GM18520 (cell line): ENCODE measurements at regions not wholly inside any gene's neighbourhood (a gene's known extent, or its start where the extent isn't known, plus 50 kb on each side); places are given as distances from the start of the nearest gene placed in this dataset.
"Not testable (repeated sequence)": the region's sequence is repeated elsewhere in the genome, so short reads cannot be mapped to it uniquely, and the experiment has no call there.

Experiments used
- ATAC-seq: cut with Tn5 transposase; IDR thresholded peaks from one replicate; pipeline ENCODE4 v1.9.1; 2021; ENCODE audit not compliant: unreplicated experiment

DNA sequence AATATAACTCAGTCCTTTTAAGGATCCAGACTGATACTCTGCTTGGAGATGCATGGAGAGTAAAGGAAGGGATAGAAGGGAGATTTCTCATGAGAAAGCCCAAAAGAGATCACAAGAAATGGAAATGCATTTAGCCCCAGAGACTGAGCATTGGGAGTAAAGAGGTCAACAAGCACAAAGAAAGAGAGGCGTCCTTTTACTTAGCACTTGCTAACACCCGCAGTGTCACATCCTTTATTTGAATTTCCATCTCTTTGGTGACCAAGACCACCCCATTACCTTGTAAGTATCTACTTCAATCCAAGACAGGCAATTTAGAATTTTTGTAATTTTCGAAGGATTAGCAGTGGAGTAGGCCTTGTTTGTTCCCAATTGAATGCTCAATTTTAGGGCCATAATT is 111.8 kb upstream of the DCC start:
- ATAC-seq: no peak

DNA sequence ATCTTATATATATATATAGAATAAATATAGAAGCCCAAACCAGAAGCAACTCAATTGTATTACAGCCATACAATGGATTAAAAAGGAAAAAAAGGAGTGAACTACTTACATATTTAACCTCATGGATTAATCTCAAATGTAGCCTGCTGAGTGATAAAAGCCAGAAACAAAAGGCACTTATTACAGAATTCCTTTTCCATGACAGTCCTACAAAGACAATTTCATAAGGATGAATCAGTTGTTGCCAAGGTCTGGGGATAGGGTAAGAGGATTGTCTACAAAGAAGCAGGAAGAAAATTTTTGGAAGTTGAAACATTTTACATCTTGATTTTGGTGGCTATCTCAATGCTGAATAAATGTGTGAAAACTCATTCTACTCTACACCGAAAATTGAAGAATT is 103.9 kb upstream of the DCC start:
- no peak for ATAC-seq

GRCh38 chr18:52237551-52237950 is 102.4 kb upstream of the DCC start:
- no peak for ATAC-seq

DNA sequence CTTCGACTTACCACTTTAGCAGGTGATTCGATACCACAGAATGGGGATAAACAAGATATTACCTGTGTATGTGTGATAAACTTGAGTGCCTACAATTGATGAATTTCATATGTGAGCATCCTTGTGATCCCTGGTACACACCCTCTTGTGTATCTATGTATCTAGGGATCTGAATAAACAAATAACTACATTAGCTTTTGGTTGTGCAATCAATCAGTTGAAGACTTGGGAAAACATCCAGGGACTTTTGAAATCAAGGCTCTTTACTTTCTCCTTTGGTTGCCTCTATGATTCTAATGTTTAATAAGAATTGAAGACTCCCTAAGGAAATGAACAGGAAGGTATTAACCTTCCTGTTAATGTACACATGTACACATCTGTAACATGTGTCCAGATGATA is 97.3 kb upstream of the DCC start:
- no peak for ATAC-seq

GRCh38 chr18:52244658-52245057 is 95.3 kb upstream of the DCC start:
- no peak for ATAC-seq

- ATAC-seq: no peak
These were observed 85.6 kb upstream of the DCC start for GRCh38 chr18:52254367-52254766.

- ATAC-seq: not testable (repeated sequence)
These were observed 82.6 kb upstream of the DCC start for GRCh38 chr18:52257417-52257816.

DNA sequence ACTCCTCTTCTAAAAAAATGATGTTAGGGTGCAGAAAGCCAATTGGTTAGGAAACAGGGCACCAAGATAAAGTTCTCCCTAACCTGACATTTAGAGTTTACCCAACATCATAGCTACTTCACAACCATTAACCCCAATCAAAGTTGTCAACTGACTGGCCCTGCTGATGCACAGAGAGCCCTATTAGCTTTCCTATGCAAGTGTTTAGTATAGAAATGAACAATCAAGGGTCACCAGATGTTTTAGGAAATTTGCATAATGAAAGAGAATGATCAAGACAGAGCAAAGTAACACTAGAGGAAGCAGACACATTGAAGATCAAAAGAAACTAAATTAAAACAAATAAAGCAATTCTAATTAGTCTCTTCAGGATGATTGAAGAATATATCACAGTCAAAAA is 64.2 kb upstream of the DCC start:
- ATAC-seq: no peak

- no peak for ATAC-seq
These were observed 62.2 kb upstream of the DCC start for GRCh38 chr18:52277785-52278184.

GRCh38 chr18:52278191-52278590 is 61.8 kb upstream of the DCC start:
- no peak for ATAC-seq

DNA sequence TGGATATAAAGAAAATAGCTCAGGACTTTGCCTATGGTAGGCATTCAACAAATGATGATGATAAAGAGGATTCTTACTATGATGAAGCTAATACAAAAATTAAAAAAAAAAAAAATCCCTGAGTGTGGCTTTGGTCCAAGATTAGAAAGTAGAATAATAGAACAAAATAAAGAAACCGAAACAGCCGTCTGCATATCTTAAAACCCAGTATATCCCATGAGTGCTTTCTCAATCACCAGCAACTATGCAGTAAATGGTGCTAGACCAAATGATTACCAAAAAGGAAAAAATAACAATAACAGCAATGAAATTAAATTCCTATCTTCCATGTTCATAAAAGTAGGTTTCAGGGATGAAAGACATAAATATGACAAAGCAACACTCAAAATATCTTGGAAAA is 59.3 kb upstream of the DCC start:
- no peak for ATAC-seq

DNA sequence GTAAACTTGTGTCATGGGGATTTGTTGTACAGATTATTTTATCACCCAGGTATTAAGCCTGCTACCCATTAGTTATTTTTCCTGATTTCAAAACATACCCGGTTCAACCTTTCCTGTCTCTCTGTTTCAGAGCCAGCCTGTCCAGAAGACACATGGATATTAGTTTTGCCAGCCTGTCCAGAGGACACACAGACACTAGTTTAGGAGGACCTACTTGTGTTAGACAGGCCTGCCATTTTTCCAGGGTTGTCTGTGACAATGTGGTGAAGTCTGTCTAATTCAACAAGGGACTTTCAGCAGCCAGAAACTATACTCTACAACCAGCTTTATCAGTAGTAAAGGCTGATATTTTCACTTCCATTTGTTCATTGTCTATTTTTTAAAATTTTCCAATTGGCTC is 56.1 kb upstream of the DCC start:
- ATAC-seq: no peak

- no peak for ATAC-seq
These were observed 53.3 kb upstream of the DCC start for GRCh38 chr18:52286675-52287074.

- ATAC-seq: no peak
These were observed 52.8 kb upstream of the DCC start for GRCh38 chr18:52287151-52287550.

DNA sequence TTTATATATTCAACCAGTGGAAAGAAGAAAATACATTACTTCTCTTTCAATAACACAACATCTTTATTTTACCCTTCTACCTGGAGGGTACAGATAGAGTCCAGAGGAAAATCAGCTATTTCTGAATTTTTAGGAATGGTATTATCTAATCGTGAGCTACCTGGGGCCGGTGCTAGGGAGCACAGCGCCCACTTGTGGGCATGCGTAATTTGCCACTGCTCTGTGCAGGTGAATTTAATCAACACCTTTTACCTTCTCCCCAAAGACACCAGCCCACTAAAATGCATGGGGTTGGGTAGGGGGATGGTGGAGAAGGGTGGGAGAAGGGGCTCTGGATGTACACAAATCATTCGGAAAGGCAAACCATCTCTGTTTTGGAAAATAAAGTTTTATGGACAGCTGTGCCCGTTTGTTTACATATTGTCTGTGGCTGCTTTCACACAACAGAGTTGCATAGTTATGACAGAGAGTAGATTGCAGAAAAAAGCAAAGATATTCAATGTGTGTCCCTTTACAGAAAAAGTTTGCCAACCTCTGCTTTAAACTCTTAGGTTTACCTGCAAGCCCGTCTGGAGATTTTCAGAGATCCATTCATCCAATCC is 51.5 kb upstream of the DCC start:
- ATAC-seq: no peak

DNA sequence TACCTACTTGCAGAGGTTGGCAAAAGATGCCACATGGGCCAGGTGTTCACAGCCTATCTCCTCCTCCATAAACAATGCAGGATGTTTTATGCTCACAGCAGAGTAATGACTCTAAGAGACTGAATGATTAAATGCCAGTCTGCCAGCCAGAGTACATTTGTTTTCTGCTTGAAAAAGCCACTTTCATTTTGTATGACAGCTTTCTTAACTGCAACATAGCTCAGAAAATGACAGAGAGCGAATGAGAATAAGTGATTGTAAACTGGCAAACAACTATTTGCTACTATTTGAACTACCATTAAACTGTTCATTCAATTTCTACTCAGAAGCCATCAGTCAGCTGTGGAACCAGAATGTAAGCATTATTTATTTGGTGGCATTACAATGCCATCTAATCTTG is 50.6 kb upstream of the DCC start:
- ATAC-seq: no peak
